Endothelial cell of umbilical vein (primary cell): ENCODE measurements at regions not wholly inside any gene's neighbourhood (a gene's known extent, or its start where the extent isn't known, plus 50 kb on each side); places are given as distances from the start of the nearest gene placed in this dataset.
"Not testable (repeated sequence)": the region's sequence is repeated elsewhere in the genome, so short reads cannot be mapped to it uniquely, and the experiment has no call there.

Experiments
- CTCF ChIP-seq, 2 donors: IDR thresholded peaks; 1 replicate in 1 of 2; 2 replicates in 1 of 2; pipeline ENCODE4 v1.5.1; 2011; ENCODE audit warnings: low read length in 2 of 2, mild to moderate bottlenecking in 2 of 2, moderate library complexity in 2 of 2, control low read depth in 1 of 2, inconsistent platforms in 1 of 2, low read depth in 1 of 2; ENCODE audit not compliant: insufficient read depth in 1 of 2; ENCODE audit errors: extremely low read depth in 1 of 2
- EZH2 ChIP-seq: IDR thresholded peaks from 2 replicates; pipeline ENCODE4 v1.6.1; 2012; ENCODE audit warnings: borderline replicate concordance, low read depth, mild to moderate bottlenecking, moderate library complexity, low read length, inconsistent platforms; ENCODE audit not compliant: severe bottlenecking
- FOS ChIP-seq: IDR thresholded peaks from 2 replicates; pipeline ENCODE4 v1.6.1; 2011; ENCODE audit warnings: mild to moderate bottlenecking, low read length, moderate library complexity, borderline replicate concordance; ENCODE audit not compliant: insufficient read depth
- JUN ChIP-seq: IDR thresholded peaks from 2 replicates; pipeline ENCODE4 v1.6.1; 2011; ENCODE audit warnings: borderline replicate concordance, low read depth; ENCODE audit not compliant: insufficient read length, insufficient read depth
- MAX ChIP-seq: IDR thresholded peaks from 2 replicates; pipeline ENCODE4 v1.6.1; 2011; ENCODE audit not compliant: insufficient read depth, insufficient read length
- MYC ChIP-seq: IDR thresholded peaks from one replicate; pipeline ENCODE4 v1.6.1; 2011; ENCODE audit warnings: mild to moderate bottlenecking, low read depth, low read length
- POLR2A ChIP-seq: IDR thresholded peaks from 2 replicates; pipeline ENCODE4 v1.6.1; 2012; ENCODE audit warnings: low read depth, mild to moderate bottlenecking, control low read depth, low read length
- POLR2AphosphoS5 ChIP-seq: IDR thresholded peaks from 2 replicates; pipeline ENCODE4 v1.6.1; 2012; ENCODE audit warnings: low read depth, mild to moderate bottlenecking, control low read depth, low read length, moderate library complexity; ENCODE audit not compliant: insufficient read depth

GRCh38 chr10:63682698-63683052 is 161.5 kb downstream of the REEP3 start:
- TF ChIP-seq CTCF (IDR thresholded peaks at IDR 0.05; ENCODE audit: extremely low read depth in 1 of 2, insufficient read depth in 1 of 2, low read depth in 1 of 2, low read length in 2 of 2); JUN; MAX; POLR2A; FOS; EZH2; POLR2AphosphoS5; MYC: not testable (repeated sequence)
